K562 (cell line): ENCODE measurements at regions not wholly inside any gene's neighbourhood (a gene's known extent, or its start where the extent isn't known, plus 50 kb on each side); places are given as distances from the start of the nearest gene placed in this dataset.

Source experiments
- ATAC-seq: fragments of 200-7000 bp; cut with Tn5 transposase; 3 replicates; pipeline ENCODE4 v1.9.1; 2020; ENCODE audit warnings: moderate library complexity
- BruUV-seq: library from RNA; stranded (reverse); fragments of 400-500 nt; replicated peaks from 2 replicates; lab custom pipeline; 2021; lab: Mats Ljungman, UMichigan
- CTCF ChIA-PET: fragments of 300-600 bp; formaldehyde crosslinking; extraction: SDS; loops from one replicate; lab custom pipeline; 2021; ENCODE audit warnings: low intra/inter-chr PET ratio; lab: Yijun Ruan, JAX
- POLR2A ChIA-PET: fragments of 300-600, 350-650 bp; sonication (Branson Sonifier 250); formaldehyde crosslinking; extraction: SDS; loops from one replicate; lab custom pipeline; 2021; ENCODE audit warnings: antibody characterized with exemption, inconsistent platforms; lab: Yijun Ruan, JAX
- DNase-seq, 4 experiments: peaks; one replicate each; pipeline versions ENCODE4 v3.0.0 to v3.0.0-alpha.2; 2011 to 2018; ENCODE audit warnings: low spot score in 3 of 4, mixed read lengths in 3 of 4; ENCODE audit errors: extremely low read depth in 1 of 4
- FAIRE-seq: peaks from 2 replicates; lab custom pipeline; 2011; peaks lifted over from hg19 to GRCh38; lab: Jason Lieb, UNC
- H2AFZ ChIP-seq: 2 replicates; pipeline ENCODE4 v1.6.0; 2011; ENCODE audit warnings: low read depth, low read length, control low read depth, inconsistent platforms
- H3K27ac ChIP-seq: fragments of 200-600 bp; 3 replicates; pipeline ENCODE4 v1.8.0; 2011; ENCODE audit warnings: low read depth, mild to moderate bottlenecking, control low read depth, inconsistent platforms, low read length, moderate library complexity, mixed read lengths; ENCODE audit errors: extremely low read depth
- H3K27me3 ChIP-seq, 2 experiments: fragments of 300-600 bp in 1 of 2; 2 replicates in 1 of 2; 3 replicates in 1 of 2; pipeline versions ENCODE4 v1.6.0 to v1.8.0; 2011; ENCODE audit warnings: inconsistent platforms in 2 of 2, low read length in 2 of 2, mild to moderate bottlenecking in 1 of 2, mixed read lengths in 1 of 2, moderate library complexity in 1 of 2; ENCODE audit not compliant: control insufficient read depth in 2 of 2, insufficient read depth in 2 of 2
- H3K36me3 ChIP-seq: fragments of 300-600 bp; 3 replicates; pipeline ENCODE4 v1.8.0; 2011; ENCODE audit warnings: mild to moderate bottlenecking, low read length, inconsistent platforms; ENCODE audit not compliant: control insufficient read depth, insufficient read depth
- H3K4me1 ChIP-seq, 2 experiments: fragments of 200-600 bp in 1 of 2; replicated peaks in 1 of 2; 2 replicates in 1 of 2; 3 replicates in 1 of 2; pipeline versions ENCODE4 v1.5.1 to v1.8.0; 2011; ENCODE audit warnings: inconsistent platforms in 2 of 2, low read length in 2 of 2, mild to moderate bottlenecking in 1 of 2, mixed read lengths in 1 of 2, moderate library complexity in 1 of 2; ENCODE audit not compliant: control insufficient read depth in 2 of 2, insufficient read depth in 2 of 2
- H3K4me2 ChIP-seq: 2 replicates; pipeline ENCODE4 v1.6.1; 2011; ENCODE audit warnings: low read length, control low read depth, inconsistent platforms, mixed read lengths; ENCODE audit not compliant: insufficient read depth
- H3K4me3 ChIP-seq: fragments of 200-600 bp; sonication (generic), shearing (Covaris generic); 2 replicates; pipeline ENCODE4 v1.5.1; 2016; ENCODE audit warnings: control low read depth, inconsistent platforms
- H3K79me2 ChIP-seq: fragments of 200-600 bp; 3 replicates; pipeline ENCODE4 v1.8.0; 2011; ENCODE audit warnings: low read length, inconsistent platforms; ENCODE audit not compliant: control insufficient read depth, insufficient read depth
- H3K9ac ChIP-seq, 2 experiments: 2 replicates each; pipeline versions ENCODE4 v1.6.0 to v1.6.1; 2011; ENCODE audit warnings: low read depth in 2 of 2, low read length in 2 of 2, control low read depth in 1 of 2, inconsistent platforms in 1 of 2, mild to moderate bottlenecking in 1 of 2, mixed read lengths in 1 of 2; ENCODE audit not compliant: insufficient read depth in 1 of 2
- H3K9me1 ChIP-seq: one replicate; pipeline ENCODE4 v1.6.0; 2011; ENCODE audit warnings: inconsistent platforms, mild to moderate bottlenecking, low read length, moderate library complexity; ENCODE audit not compliant: control insufficient read depth, insufficient read depth
- H3K9me3 ChIP-seq: replicated peaks from 2 replicates; pipeline ENCODE4 v1.5.1; 2011; ENCODE audit warnings: low read depth, low read length, inconsistent platforms; ENCODE audit not compliant: control insufficient read depth, insufficient read depth
- H4K20me1 ChIP-seq: replicated peaks from 2 replicates; pipeline ENCODE4 v1.6.1; 2011; ENCODE audit warnings: low read length, inconsistent platforms, mixed read lengths; ENCODE audit not compliant: control insufficient read depth, insufficient read depth
- BRD4 ChIP-seq: fragments of 200-600 bp; sonication (generic); IDR thresholded peaks from 2 replicates; pipeline ENCODE4 v1.6.1; 2017; ENCODE audit warnings: inconsistent platforms
- CLOCK ChIP-seq: fragments of 250-450 bp; sonication (Bioruptor Pico); IDR thresholded peaks from 2 replicates; pipeline ENCODE4 v1.4.0; 2020; ENCODE audit warnings: mild to moderate bottlenecking, moderate library complexity, borderline replicate concordance
- DACH1 ChIP-seq: fragments of 450-650 bp; IDR thresholded peaks from 2 replicates; pipeline ENCODE4 v1.6.1; 2018; ENCODE audit not compliant: partially characterized antibody
- DMBX1 ChIP-seq: fragments of 250-450 bp; sonication (Bioruptor Pico); IDR thresholded peaks from 2 replicates; pipeline ENCODE4 v1.8.0; 2022; ENCODE audit warnings: inconsistent platforms, mild to moderate bottlenecking, moderate library complexity, borderline replicate concordance
- GMEB1 ChIP-seq: fragments of 250-450 bp; sonication (Bioruptor Pico); IDR thresholded peaks from 2 replicates; pipeline ENCODE4 v1.4.0; 2020; ENCODE audit warnings: mild to moderate bottlenecking
- HLTF ChIP-seq: fragments of 450-650 bp; IDR thresholded peaks from 2 replicates; pipeline ENCODE4 v1.6.1; 2016
- HNRNPK ChIP-seq: fragments of 200-400 bp; formaldehyde crosslinking; IDR thresholded peaks from one replicate; pipeline ENCODE4 v1.6.1; 2018; ENCODE audit warnings: mild to moderate bottlenecking, low read depth, low read length; ENCODE audit not compliant: poor library complexity, severe bottlenecking
- NCOA6 ChIP-seq: fragments of 450-650 bp; IDR thresholded peaks from 2 replicates; pipeline ENCODE4 v1.6.1; 2017; ENCODE audit warnings: mild to moderate bottlenecking
- PML ChIP-seq: IDR thresholded peaks from 2 replicates; pipeline ENCODE4 v1.6.1; 2012; ENCODE audit warnings: low read length, inconsistent platforms
- POLR2AphosphoS5 ChIP-seq: IDR thresholded peaks from 2 replicates; pipeline ENCODE4 v1.6.1; 2011; ENCODE audit warnings: mild to moderate bottlenecking, low read depth, low read length, moderate library complexity; ENCODE audit not compliant: control insufficient read depth, insufficient read depth
- RAD51 ChIP-seq: fragments of 450-650 bp; IDR thresholded peaks from 2 replicates; pipeline ENCODE4 v1.7.1; 2016; ENCODE audit warnings: low read depth, mild to moderate bottlenecking, borderline replicate concordance
- RBFOX2 ChIP-seq: fragments of 200-400 bp; formaldehyde crosslinking; IDR thresholded peaks from 2 replicates; pipeline ENCODE4 v1.6.1; 2017; ENCODE audit warnings: low read depth, mild to moderate bottlenecking, low read length, moderate library complexity
- SAFB ChIP-seq: fragments of 200-400 bp; formaldehyde crosslinking; IDR thresholded peaks from 2 replicates; pipeline ENCODE4 v1.6.1; 2017; ENCODE audit warnings: low read depth, low read length, borderline replicate concordance
- SIRT6 ChIP-seq: IDR thresholded peaks from one replicate; pipeline ENCODE4 v1.6.1; 2012; ENCODE audit warnings: low read depth, mild to moderate bottlenecking, control low read depth, inconsistent platforms, low read length, moderate library complexity
- SMARCE1 ChIP-seq: fragments of 450-650 bp; IDR thresholded peaks from 2 replicates; pipeline ENCODE4 v1.7.1; 2016; ENCODE audit warnings: mild to moderate bottlenecking
- SP1 ChIP-seq: sonication (generic); formaldehyde crosslinking; IDR thresholded peaks from 2 replicates; pipeline ENCODE4 v1.8.1; 2022; ENCODE audit warnings: mild to moderate bottlenecking, missing genetic modification reagents
- SRSF3 ChIP-seq: fragments of 200-400 bp; formaldehyde crosslinking; IDR thresholded peaks from 2 replicates; pipeline ENCODE4 v1.6.1; 2016; ENCODE audit warnings: mild to moderate bottlenecking, low read length, moderate library complexity; ENCODE audit not compliant: insufficient read depth
- STAT5A ChIP-seq: IDR thresholded peaks from 2 replicates; pipeline ENCODE4 v1.6.1; 2012; ENCODE audit warnings: low read length, inconsistent platforms, borderline replicate concordance
- ZNF133 ChIP-seq: fragments of 250-450 bp; sonication (Bioruptor Pico); IDR thresholded peaks from 2 replicates; pipeline ENCODE4 v1.4.0; 2020; ENCODE audit warnings: mild to moderate bottlenecking
- WGBS: fragments of 100-300 bp; shearing (Covaris generic); methylation state at CpG from one replicate; pipeline ENCODE4 v1.1.6; 2016; ENCODE audit warnings: low coverage, mixed read lengths; ENCODE audit not compliant: insufficient coverage; ENCODE audit errors: missing lambda C conversion rate; 5-methylcytosine and 5-hydroxymethylcytosine counted together
- in situ Hi-C: fragments of 300-500 bp; cut with MboI; formaldehyde crosslinking; loops from 4 replicates; pipeline ENCODE4 v1.15.0; 2018; ENCODE audit warnings: inconsistent platforms, mixed read lengths
- intact Hi-C: fragments of 100-400 bp; cut with micrococcal nuclease; formaldehyde crosslinking; loops from 2 replicates; pipeline ENCODE4 v1.14.2; 2022

DNA sequence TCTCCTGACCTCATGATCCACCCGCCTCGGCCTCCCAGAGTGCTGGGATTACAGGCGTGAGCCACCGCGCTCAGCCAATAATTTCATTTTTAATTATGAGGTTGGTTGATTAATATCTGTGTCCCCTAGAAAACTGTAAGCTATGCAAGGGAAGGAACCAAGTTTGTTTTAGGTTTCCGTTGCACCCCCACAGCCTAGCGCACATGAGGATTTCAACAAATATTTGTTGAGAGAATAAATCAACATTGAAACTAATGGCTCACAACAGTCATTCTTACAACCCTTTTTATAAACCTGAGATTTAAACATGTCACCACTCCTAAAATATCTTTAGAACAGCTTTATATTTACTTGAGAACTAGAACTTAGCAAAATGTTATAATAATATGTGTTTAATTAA is 114.0 kb upstream of the CARMIL1 start (continued):
- TF ChIP-seq GMEB1 (no peak), CLOCK (CRISPR knock-in tag) (no peak), POLR2AphosphoS5 (no peak), SAFB (no peak), RAD51 (no peak), SRSF3 (no peak)
- TF ChIP-seq, all 486 proteins: peak for 0

DNA sequence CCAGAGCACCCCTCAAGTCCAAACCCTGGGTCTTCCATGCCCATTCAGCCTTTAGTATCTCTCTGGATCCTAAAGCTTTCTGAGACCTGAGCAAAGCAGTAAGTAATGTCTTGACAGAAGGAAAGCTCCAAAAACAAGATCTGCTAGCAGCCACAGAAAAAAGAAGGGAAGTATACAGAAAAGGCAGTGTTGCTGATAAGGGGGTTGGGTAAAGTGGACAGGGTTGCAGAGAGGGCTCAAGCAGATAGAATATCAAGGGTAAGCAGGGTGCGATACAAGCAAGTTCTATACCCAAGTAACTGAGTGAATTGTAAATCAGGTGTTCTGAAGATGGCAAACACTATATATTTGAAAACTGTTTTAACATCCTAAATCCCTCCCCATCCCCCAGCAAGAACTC is 113.4 kb upstream of the CARMIL1 start:
- H3K27ac ChIP-seq = no peak overlapping the region
- H3K4me2 ChIP-seq = no peak overlapping the region
- no peak for ATAC-seq
- no peaks in the 10 kb centered on the region for H3K79me2 ChIP-seq
- H3K36me3 ChIP-seq = no peaks in the 10 kb centered on the region
- TF ChIP-seq STAT5A (no peak), RBFOX2 (no peak), NCOA6 (no peak), BRD4 (no peak), SP1 (no peak), HNRNPK (no peak), DACH1 (no peak), SMARCE1 (no peak), DMBX1 (CRISPR knock-in tag) (no peak), PML (no peak), ZNF133 (no peak), SIRT6 (no peak), HLTF (no peak)
- no peak for DNase-seq
- ChIA-PET POLR2A (no interaction called here), CTCF (no interaction called here)
- no peak overlapping the region for H3K9ac ChIP-seq
- in situ Hi-C loops (no loop called here), intact Hi-C loops (no loop called here)
- no peaks in the 10 kb centered on the region for H3K9me1 ChIP-seq
- no peak overlapping the region for H3K4me3 ChIP-seq
- H3K4me1 ChIP-seq = no peaks in the 10 kb centered on the region
- H4K20me1 ChIP-seq = no peaks in the 10 kb centered on the region
- no peaks in the 10 kb centered on the region for H3K9me3 ChIP-seq
- WGBS = 0% methylated on average over 1 of the region's 1 CpG
- no peaks in the 10 kb centered on the region for H3K27me3 ChIP-seq
- peak; percentile 69 for FAIRE-seq
- BruUV-seq = no TSS peak
- no peak overlapping the region for H2AFZ ChIP-seq
